Vagina (tissue), 2 donors: ENCODE measurements at regions not wholly inside any gene's neighbourhood (a gene's known extent, or its start where the extent isn't known, plus 50 kb on each side); places are given as distances from the start of the nearest gene placed in this dataset.

Experiments used
- CTCF ChIP-seq, 3 experiments: fragments of 450-650 bp in 2 of 3; fragments of 200-600 bp in 1 of 3; sonication (generic) in 1 of 3; IDR thresholded peaks; one replicate each; pipeline ENCODE4 v1.5.1; 2017 to 2019; ENCODE audit warnings: antibody characterized with exemption in 3 of 3, mild to moderate bottlenecking in 2 of 3, moderate library complexity in 2 of 3
- POLR2A ChIP-seq, 2 donors: fragments of 450-650 bp; IDR thresholded peaks; one replicate each; pipeline ENCODE4 v1.6.1; 2017; ENCODE audit warnings: antibody characterized with exemption in 2 of 2, mild to moderate bottlenecking in 2 of 2, moderate library complexity in 2 of 2
- POLR2AphosphoS5 ChIP-seq, 2 donors: sonication (generic); formaldehyde crosslinking; IDR thresholded peaks; one replicate each; pipeline ENCODE4 v1.9.0; 2017; ENCODE audit warnings: antibody characterized with exemption in 2 of 2, mild to moderate bottlenecking in 2 of 2, low read depth in 1 of 2; ENCODE audit not compliant: insufficient read depth in 1 of 2

GRCh38 chr2:150548527-150548926 lies 61.1 kb upstream of the RND3 start:
- TF ChIP-seq CTCF (IDR thresholded peaks at IDR 0.05): no peak
- TF ChIP-seq POLR2A (IDR thresholded peaks at IDR 0.05): no peak
- TF ChIP-seq POLR2AphosphoS5 (IDR thresholded peaks at IDR 0.05; ENCODE audit: insufficient read depth in 1 of 2, low read depth in 1 of 2): no peak
